Hematopoietic multipotent progenitor cell (in vitro differentiated cells): ENCODE measurements at regions not wholly inside any gene's neighbourhood (a gene's known extent, or its start where the extent isn't known, plus 50 kb on each side); places are given as distances from the start of the nearest gene placed in this dataset.
"Not testable (repeated sequence)": the region's sequence is repeated elsewhere in the genome, so short reads cannot be mapped to it uniquely, and the experiment has no call there.

Experiments
- DNase-seq, 3 donors: peaks; one replicate each; pipeline ENCODE4 v3.0.0-alpha.2; 2011 to 2015; ENCODE audit warnings: low read depth in 2 of 3, low spot score in 2 of 3

DNA sequence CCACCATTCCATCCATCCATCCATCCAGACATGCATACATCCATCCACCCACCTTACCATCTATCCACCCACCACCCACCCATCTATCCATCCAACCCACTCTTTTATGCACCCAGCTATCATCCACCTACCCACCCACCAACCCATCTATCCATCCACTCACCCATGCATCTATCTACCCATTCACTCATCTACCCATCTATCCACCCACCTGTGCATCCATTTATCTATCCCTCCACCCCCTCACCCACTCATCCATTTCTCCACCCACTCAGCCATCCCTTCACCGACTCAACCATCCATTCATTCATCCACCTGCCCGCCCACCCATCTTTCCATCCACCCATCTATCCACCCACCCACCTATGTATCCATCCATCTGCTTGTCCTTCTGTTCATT lies 186.4 kb upstream of the OSBPL11 start:
- DNase-seq = not testable (repeated sequence)

DNA sequence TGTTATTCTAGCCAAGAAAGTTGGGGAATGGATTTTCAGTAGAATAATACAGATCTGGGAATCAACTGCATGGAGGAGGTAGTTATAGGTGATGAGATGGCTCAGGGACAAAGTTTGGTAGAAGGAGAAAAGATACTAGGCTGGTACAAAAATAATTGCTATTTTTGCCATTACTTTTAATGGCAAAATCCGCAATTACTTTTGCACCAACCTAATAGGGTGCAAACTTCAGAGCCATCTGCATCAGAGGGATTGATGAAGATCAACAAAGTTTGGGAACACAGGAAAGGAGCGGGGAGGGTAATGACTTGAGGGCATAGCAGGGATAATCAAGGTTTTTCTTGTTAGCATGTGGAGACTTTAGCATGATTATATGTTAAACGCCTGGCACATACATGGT lies 178.7 kb upstream of the ROPN1B start:
- not testable (repeated sequence) for DNase-seq

DNA sequence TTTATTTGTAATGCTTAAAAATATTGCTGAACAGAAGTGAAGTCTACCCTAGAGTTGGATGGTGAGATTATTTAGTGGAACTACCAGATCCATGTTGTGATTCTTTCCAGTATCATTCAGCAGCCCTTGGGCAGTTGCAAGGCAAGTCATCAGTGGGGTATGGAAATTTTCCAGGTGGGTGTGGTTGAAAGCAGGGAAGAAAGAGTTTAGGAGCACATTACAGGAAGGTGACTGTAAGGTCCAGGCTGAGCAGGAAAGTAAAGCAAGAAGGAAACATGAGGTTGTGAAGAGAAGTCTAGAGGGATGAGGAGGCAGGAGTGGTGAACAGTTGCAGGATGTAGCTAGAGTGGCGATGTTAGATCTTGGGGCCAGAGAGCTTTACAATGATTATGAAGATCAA lies 178.0 kb upstream of the ROPN1B start:
- DNase-seq = not testable (repeated sequence)

DNA sequence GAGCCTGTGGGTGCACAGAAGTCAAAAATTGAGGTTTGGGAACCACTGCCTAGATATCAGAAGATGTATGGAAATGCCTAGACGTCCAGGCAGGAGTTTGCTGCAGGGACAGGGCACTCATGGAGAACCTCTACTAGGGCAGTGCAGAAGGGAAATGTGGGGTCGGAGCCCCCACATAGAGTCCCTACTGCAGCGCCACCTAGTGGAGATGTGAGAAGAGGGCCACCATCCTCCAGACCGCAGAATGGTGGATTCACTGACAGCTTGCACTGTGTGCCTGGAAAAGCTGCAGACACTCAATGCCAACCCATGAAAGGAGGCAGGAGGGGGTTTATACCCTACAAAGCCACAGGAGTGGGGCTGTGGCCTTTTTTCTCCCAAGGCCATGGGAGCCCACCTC lies 159.0 kb upstream of the ROPN1B start:
- not testable (repeated sequence) for DNase-seq

DNA sequence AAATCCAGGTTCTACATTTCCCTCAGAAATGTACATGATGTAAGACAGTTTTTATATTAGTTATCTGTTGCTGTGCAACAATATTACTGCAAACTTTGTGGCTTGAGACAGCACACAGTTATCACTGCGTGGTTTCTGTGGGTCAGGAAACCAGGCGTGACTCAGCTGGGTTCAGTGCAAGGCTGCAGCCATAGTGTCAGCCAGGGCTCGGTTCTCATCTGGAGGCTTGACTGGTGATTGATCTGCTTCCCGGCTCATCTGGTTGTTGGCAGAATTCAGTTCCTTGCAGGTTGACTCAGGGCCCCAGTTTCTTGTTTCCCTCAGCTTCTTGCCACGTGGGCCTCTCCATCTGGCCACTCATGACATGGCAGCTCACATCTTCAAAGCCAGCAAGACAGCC lies 146.8 kb upstream of the ROPN1B start:
- peak in 2 of 3 donors; percentile 28 to 65 for DNase-seq

DNA sequence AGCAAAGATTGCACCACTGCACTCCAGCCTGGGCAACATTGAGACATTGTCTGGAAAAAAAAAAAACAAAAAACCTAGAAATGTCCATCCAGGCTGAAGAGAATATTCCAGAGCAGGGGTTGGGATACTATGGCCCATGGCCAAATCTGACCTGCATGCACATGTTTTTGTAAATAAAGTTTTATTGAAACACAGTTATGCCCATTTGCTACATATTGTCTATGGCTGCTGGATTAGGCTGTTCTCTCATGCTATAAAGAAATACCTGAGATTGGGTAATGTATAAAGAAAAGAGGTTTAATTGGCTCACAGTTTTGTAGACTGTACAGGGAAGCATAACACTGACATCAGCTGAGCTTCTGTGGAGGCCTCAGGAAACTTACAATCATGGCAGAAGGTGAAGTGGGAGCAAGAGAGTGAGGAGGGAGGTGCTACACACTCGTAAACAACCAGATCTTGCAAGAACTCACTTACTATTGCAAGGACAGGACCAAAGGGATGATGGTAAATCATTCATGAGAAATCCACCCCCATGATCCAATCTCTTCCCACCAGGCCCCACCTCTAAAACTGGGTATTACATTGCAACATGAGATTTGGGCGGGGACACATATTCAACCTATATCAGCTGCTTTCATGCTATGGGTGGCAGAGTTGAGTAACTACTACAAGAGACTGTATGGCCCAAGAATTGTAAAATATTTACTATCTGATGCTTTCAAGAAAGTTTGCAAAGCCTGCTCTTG lies 137.8 kb upstream of the ROPN1B start:
- DNase-seq = not testable (repeated sequence)

DNA sequence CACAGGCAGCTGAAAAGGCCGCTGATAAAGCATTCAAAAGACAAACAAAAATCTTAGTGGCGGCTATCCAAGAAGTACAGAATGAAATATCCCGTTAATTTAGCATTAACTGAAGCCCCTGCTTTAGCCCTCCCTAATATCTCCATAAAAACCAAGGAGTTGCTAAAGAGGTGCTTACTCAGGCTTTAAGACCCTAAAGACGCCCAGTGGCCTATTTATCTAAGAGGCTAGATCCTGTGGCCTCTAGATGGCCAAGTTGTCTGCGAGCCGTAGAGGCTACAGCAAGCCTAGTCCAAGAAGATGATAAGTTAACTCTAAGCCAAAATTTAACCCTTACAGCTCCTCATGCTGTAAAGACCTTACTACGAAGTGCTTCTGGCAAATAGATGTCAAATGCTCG lies 133.4 kb upstream of the ROPN1B start:
- DNase-seq = not testable (repeated sequence)

DNA sequence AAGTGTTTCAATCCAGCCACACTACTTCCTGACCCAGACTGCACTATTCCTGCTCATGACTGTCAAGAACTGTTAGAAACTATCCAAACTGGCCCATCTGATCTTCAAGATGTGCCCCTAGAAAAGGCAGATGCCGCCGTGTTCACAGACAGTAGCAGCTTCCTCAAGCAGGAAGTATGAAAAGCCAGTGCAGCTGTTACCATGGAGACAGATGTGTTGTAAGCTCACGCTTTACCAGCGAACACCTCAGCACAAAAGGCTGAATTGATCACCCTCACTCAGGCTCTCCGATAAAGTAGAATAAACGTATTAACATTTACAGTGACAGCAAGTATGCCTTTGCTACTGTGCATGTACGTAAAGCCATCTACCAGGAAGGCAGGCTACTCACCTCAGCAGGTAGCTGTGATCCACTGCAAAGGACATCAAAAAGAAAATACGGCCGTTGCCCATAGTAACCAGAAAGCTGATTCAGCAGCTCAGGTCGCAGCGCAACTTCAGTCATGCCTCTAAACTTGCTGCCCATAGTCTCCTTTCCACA lies 132.9 kb upstream of the ROPN1B start:
- DNase-seq = peak in 1 of 3 donors; percentile 3

DNA sequence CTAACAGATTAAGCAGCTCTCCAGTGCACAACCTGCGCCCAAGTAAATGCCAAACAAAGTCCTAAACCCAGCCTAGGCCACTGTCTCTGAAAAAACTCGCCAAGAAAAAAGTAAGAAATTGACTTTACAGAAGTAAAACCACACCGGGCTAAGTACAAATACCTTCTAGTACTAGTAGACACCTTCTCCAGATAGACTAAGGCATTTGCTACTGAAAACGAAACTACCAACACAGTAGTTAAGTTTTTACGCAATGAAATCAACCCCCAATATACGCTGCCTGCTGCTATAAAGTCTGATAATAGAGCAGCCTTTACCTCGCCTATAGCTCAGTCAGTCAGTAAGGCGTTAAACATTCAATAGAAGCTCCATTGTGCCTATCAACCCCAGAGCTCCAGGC lies 132.2 kb upstream of the ROPN1B start:
- not testable (repeated sequence) for DNase-seq

DNA sequence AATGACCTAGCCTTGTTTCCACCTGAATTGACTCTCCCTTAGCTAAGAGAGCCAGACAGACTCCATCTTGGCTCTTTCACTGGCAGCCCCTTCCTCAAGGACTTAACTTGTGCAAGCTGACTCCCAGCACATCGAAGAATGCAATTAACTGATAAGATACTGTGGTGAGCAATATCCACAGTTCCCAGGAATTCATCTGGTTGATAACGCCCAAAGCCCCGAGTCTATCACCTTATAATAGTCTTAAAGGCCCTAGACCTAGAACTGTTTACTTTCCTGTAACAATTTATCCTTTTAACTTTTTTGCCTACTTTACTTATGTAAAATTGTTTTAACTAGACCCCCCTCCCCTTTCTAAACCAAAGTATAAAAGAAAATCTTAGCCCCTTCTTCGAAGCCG lies 130.1 kb upstream of the ROPN1B start:
- DNase-seq = not testable (repeated sequence)

DNA sequence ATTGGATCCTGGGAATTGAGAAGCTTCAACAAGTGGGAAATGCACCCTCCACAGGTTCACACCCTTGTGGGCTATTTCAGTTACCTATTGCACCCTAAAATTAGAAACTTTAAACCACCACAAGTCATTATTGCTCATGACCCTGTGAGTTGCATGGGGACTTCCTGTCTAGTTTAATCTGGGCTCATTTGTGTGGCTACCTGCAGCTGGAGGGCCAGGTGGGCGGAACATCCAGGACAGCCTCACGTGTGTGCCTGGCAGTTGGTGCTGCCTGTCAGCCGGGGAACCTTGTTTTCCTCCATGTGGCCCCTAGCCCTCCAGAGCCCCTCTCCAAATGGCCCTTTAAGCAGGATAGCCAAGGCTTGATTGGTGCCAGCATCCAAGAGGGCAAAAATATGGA lies 128.5 kb upstream of the ROPN1B start:
- not testable (repeated sequence) for DNase-seq

DNA sequence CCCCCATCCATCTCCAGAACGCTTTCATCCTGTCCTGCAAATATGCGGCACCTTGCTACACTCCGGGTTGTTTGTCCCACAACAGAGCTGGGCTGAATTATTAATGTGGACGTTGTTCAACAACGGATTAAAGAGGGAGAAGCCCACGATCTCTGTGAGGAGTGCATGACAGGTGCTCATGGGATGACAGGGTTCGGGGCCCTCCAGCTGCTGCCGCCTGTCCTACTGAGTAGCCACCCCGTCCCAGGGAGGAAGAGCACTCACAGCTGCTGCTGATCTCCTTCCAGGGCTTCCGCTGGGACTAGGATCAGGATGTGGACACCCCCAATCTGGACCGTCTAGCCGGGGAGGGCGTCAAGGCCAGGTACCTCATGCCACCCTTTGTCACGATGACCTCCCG lies 121.0 kb upstream of the ROPN1B start:
- not testable (repeated sequence) for DNase-seq

DNA sequence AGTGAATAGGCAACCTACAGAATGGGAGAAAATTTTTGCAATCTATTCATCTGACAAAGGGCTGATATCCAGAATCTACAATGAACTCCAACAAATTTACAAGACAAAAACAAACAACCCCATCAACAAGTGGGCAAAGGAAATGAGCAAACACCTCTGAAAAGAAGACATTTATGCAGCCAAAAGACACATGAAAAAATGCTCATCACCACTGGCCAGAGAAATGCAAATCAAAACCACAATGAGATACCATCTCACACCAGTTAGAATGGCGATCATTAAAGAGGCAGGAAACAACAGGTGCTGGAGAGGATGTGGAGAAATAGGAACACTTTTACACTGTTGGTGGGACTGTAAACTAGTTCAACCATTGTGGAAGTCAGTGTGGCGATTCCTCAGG lies 114.0 kb upstream of the ROPN1B start:
- not testable (repeated sequence) for DNase-seq

DNA sequence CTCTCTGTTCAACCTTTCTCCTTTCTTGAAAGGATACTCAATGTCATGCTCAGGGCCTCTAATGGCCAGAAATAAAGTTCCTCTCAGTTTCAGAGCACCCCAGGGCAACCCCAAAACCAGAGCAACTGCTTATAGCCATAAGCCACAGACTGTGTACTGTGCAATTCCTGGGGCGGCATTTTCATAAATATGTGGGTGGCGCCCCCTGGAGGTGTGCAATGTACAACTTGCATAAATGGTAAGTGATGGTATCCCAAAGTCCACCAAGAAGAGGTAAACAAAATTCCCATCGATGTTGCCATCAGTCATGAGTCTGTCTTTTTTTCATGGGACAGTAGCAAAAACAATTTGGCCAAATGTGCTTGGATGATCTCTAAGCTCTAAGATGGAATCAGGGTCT lies 108.4 kb upstream of the ROPN1B start:
- not testable (repeated sequence) for DNase-seq

DNA sequence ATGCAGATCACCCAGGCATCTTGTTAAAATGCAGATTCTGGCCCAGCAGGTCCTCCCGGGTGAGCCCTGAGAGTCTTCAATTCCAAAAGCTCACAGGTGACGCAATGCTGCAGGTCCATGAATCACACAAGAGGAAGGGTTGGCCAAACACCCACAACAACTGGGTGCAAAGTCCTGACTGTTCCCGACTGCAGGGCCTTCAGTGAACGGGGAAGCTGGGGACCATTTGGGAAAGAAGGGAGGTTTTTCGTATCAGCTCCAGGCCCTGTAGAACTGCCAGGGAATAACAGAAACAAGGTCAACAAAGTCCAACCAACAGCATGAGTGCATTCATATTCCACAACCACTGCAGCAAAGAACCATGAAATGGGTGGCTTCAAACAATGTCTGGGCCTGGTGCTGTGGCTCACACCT lies 106.1 kb upstream of the ROPN1B start:
- not testable (repeated sequence) for DNase-seq

DNA sequence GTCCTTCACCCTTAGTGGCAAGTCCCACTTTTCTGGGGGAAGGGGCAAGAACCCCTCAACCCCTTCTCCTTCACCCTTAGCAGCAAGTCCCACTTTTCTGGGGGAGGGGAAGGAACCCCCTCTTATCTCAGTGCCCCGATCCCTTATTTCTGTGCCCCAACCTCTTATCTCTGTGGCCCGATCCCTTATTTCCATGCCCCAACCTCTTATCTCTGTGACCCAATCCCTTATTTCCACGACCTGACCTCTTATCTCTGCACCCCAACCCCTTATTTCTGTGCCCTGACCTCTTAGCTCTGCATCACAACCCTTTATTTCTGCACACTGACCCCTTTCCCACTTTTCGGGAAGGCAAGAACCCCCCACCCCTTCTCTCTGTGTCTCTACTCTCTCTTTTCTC lies 104.4 kb upstream of the ROPN1B start:
- not testable (repeated sequence) for DNase-seq

DNA sequence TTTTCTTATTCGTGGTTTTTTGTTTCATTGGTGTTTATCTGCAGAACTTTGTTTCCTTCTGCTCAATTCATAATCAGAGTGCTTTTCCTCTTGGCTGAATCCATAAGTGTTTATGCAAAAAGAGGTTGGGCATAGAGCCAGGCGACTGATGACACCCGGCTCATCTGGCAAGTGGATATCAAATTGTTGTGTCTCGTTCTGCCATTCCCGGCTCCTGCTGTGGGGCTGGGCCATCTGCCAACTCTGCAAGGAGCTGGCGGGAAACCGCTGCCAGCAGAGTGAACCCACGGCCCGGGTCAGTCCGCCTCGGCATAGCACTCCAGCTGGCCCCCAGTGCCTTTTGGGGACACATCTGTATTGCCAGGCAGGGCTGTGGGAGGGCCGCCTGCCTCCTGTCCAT lies 83.0 kb upstream of the ROPN1B start:
- DNase-seq = not testable (repeated sequence)

DNA sequence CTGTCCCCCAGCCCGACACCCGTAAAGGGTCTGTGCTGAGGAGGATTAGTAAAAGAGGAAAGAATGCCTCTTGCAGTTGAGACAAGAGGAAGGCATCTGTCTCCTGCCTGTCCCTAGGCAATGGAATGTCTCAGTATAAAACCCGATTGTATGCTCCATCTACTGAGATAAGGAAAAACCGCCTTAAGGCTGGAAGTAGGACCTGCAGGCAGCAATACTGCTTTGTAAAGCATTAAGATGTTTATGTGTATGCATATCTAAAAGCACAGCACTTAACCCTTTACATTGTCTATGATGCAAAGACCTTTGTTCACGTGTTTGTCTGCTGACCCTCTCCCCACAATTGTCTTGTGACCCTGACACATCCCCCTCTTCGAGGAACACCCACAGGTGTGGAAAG lies 69.8 kb upstream of the ROPN1B start:
- not testable (repeated sequence) for DNase-seq

DNA sequence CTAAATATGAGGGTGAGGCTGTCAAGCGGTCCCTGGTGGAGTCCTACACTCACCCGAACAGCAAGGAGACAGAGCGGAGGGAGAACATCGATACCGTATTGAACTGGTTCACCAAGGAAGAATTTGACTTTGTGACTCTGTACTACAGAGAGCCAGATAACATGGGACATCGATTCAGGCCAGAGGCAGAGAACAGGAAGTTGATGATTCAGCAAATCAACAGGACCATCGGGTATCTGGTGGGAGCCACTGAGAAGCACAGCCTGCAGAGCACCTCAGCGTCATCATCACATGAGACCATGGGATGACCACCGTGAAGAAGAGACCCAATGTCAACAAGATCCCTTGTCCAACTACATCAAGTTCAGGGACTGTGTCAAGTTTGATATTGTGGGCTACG lies 67.5 kb upstream of the ROPN1B start:
- not testable (repeated sequence) for DNase-seq

DNA sequence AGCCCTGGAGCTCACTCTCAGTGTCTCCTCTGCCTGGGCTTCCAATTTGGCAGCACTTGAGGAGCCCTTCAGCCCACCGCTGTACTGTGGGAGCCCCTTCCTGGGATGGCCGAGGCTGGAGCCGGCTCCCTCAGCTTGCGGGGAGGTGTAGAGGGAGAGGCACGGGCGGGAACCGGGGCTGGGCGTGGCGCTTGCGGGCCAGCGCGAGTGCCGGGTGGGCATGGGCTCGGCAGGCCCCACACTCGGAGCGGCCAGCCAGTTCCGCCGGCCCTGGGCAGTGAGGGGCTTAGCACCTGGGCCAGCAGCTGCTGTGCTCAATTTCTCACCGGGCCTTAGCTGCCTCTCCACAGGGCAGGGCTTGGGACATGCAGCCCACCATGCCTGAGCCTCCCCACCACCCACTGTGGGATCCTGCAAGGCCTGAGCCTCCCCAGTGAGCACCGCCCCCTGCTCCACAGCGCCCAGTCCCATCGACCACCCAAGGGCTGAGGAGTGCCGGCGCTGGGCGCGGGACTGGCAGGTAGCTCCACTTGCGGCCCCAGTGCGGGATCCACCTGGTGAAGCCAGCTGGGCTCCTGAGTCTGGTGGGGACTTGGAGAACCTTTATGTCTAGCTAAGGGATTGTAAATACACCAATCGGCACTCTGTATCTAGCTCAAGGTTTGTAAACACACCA lies 65.1 kb upstream of the ROPN1B start:
- DNase-seq = not testable (repeated sequence)

DNA sequence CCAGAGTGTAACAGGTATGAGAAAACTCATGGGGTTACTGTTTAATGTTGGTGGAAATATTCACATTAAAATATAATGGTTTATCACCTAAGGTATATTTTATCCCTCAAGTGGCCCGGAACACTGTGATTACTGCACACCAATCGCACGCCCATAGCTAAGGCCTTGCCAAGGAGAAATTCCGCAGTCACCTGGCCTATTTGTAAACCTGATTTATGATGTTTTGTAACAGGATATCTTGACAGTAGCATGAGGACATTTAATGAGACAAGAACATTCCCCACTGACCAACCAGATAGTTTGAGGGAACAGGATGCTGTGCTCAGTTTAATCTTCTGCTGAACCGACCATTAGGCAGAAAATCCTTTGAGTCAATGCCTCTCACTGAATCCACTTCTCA lies 61.7 kb upstream of the ROPN1B start:
- not testable (repeated sequence) for DNase-seq

DNA sequence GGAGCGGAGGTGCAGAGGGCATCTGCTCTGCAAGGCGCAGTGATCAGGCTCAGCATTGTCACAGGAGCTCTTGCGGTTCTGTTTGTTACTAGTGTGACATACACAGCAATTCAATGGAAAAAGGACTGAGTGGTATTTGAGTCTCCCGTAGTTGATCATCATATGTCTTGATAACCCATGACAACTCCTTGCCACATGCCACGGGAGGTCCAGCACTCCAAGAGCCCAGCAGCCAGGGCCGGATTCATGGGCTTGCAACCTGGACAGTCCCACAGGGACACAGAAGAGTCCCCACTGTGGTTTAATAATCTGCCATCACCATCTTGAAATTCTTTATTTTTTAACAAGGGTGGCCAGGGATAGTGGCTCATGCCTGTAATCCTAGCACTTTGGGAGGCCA lies 58.1 kb upstream of the ROPN1B start:
- DNase-seq = not testable (repeated sequence)
